Right cardiac atrium (tissue), 5 donors: ENCODE measurements at regions not wholly inside any gene's neighbourhood (a gene's known extent, or its start where the extent isn't known, plus 50 kb on each side); places are given as distances from the start of the nearest gene placed in this dataset.

ENCODE experiments used
- ATAC-seq, 2 donors: fragments of 200-7000 bp; cut with Tn5 transposase; one replicate each; pipeline versions ENCODE4 v1.8.0 to v1.9.1; 2020; ENCODE audit warnings: moderate library complexity in 2 of 2, mild to moderate bottlenecking in 1 of 2
- DNase-seq, 3 donors: peaks; one replicate each; pipeline ENCODE4 v3.0.0-alpha.2; 2020
- H3K27ac ChIP-seq: one replicate; pipeline ENCODE4 v1.5.1; 2013; ENCODE audit warnings: mild to moderate bottlenecking, low read length, control low read depth, moderate library complexity
- H3K27me3 ChIP-seq: one replicate; pipeline ENCODE4 v1.6.1; 2013; ENCODE audit not compliant: control insufficient read depth, insufficient read depth
- H3K4me1 ChIP-seq: one replicate; pipeline ENCODE4 v1.6.1; 2013; ENCODE audit warnings: low read length; ENCODE audit not compliant: control insufficient read depth, insufficient read depth
- H3K4me3 ChIP-seq: one replicate; pipeline ENCODE4 v1.5.1; 2013; ENCODE audit warnings: low read length, control low read depth
- H3K9me3 ChIP-seq: one replicate; pipeline ENCODE4 v1.6.1; 2013; ENCODE audit warnings: low read length; ENCODE audit not compliant: control insufficient read depth
- WGBS: extraction: QIAGEN DNeasy Blood & Tissue Kit; methylation state at CpG from one replicate; pipeline ENCODE4 v1.1.7; 2013; 5-methylcytosine and 5-hydroxymethylcytosine counted together
- intact Hi-C, 4 donors: fragments of 100-400 bp; cut with DNase I; formaldehyde crosslinking; loops; one replicate each; pipeline versions ENCODE4 v1.11.0 to v1.14.0; 2022 to 2023
- donor health status: healthy with polysubstance abuse.
- donor health status: DM: no; HTN: yes; CAD: no.
- donor health status: DM: no; HTN: no; CAD: no.
- donor health status: DM: no; HTN: yes; CAD: no; lungs with severe emphysema.
- donor health status: DM: yes; HTN: yes; CAD: no.

DNA sequence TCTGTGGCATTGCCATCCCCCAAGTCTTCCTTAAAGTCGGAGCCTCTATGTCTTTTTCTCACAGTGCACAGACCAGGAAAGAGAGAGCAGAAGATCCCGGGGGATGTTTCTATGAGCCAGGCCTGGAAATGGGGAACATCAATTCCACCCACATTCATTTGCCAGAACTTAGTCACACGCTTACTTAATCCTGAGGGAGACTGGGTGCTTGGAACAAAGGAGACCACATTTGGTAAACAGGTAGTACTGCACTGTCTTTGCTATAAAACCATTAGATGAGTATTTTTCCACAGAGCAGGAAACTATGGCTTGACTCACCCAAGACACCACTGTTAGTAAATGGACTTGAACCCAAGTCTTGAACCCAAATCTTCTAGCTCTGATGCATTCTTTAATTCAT, 60.7 kb upstream of the CTTNBP2NL start:
- intact Hi-C loops: loop anchor here in 3 of 4 donors (5.0 to 10.0 kb wide), 4 partner anchors 281 to 541 kb away; no protein-coding TSS in a partner anchor
- Histone ChIP-seq H3K4me1 (no peaks in the 10 kb centered on the region), H3K4me3 (no peak overlapping the region), H3K9me3 (no peaks in the 10 kb centered on the region), H3K27ac (no peak overlapping the region), H3K27me3 (no peaks in the 10 kb centered on the region)
- no peak for ATAC-seq
- WGBS: 73% methylated on average over 3 of the region's 3 CpGs
- no peak for DNase-seq

DNA sequence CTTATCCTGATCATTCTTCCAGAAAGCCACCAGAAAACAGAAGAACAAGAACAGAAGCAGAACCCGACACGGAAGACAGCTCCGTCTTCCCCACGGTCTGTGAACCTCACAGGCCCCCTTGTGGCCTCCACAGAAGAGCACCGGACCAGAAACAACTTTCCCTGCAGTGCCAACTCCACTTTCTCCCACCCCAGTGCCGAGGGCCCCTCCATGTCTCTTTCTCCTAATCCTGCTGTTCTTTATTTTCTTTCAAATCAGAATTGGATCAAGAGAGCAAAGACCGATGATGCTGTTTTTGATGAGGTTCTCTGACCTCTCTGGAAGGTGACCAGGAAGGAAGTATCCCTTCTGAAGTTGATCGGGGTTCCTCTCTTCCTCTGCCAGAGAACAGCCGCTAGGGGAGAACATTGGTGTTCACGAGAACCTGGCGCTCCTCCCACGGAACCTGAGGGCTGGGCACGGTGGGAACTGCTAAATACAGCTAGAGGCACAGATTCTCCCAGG, 58.9 kb upstream of the CTTNBP2NL start:
- H3K4me3 ChIP-seq: no peak overlapping the region
- no peaks in the 10 kb centered on the region for H3K27me3 ChIP-seq
- peak; percentile 58 to 79 (median 66) for DNase-seq
- 25% methylated on average over 13 of the region's 13 CpGs for WGBS
- no peaks in the 10 kb centered on the region for H3K4me1 ChIP-seq
- no peak overlapping the region for H3K27ac ChIP-seq
- no peaks in the 10 kb centered on the region for H3K9me3 ChIP-seq
- intact Hi-C loops: loop anchor here in 3 of 4 donors (5.0 to 10.0 kb wide), 4 partner anchors 282 to 542 kb away; no protein-coding TSS in a partner anchor
- peak; percentile 85 to 89 for ATAC-seq

DNA sequence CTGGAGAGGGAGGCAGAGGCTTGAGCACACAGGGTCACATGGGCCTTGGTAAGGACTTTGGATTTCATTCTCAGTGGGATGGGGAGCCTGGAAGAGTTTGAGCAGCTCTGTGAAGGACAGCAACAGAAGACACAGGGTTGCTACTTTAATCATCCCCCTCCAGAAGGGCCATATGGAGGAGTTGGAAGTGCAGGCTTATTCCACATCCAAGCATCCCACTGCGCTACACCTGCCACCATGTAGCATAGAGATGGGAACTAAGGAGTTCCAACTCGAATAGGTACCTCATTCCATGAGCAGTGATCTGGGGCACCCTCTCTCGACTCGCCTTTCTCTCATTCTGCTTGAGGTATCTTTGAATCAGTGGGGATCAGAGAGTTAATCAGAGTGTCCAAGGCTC, 54.0 kb upstream of the CTTNBP2NL start:
- H3K9me3 ChIP-seq: no peaks in the 10 kb centered on the region
- no peak for DNase-seq
- peaks cover under 1% of the 10 kb centered on the region for H3K4me1 ChIP-seq
- H3K27me3 ChIP-seq: no peaks in the 10 kb centered on the region
- H3K27ac ChIP-seq: no peak overlapping the region
- intact Hi-C loops: no loop called here
- no peak for ATAC-seq
- WGBS: 90% methylated on average over 4 of the region's 4 CpGs
- no peak overlapping the region for H3K4me3 ChIP-seq

DNA sequence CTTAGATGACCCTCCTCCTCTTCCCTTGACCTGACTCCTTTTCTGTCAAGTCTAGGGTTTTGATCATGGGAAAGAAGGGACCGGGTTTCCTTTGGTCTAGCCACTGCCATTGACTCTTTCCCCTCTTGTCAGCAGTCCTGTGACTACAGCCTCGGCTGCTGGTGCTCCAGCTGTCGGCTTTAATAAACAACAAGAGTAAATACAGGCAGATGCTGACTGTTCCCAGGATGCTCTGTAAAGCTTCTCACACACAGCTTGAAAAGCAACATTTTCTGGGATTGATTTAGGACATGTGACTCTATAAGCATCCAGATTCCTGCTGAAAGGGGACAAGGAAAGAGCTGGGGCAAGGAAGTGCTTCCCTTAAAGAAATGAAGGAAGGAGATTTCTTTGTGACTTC, 53.5 kb upstream of the CTTNBP2NL start:
- Histone ChIP-seq H3K4me3 (no peak overlapping the region), H3K27ac (no peak overlapping the region), H3K4me1 (peaks cover 3% of the 10 kb centered on the region), H3K9me3 (no peaks in the 10 kb centered on the region), H3K27me3 (no peaks in the 10 kb centered on the region)
- WGBS: 40% methylated on average over 3 of the region's 3 CpGs
- DNase-seq (no peak), ATAC-seq (no peak)
- intact Hi-C loops: no loop called here

DNA sequence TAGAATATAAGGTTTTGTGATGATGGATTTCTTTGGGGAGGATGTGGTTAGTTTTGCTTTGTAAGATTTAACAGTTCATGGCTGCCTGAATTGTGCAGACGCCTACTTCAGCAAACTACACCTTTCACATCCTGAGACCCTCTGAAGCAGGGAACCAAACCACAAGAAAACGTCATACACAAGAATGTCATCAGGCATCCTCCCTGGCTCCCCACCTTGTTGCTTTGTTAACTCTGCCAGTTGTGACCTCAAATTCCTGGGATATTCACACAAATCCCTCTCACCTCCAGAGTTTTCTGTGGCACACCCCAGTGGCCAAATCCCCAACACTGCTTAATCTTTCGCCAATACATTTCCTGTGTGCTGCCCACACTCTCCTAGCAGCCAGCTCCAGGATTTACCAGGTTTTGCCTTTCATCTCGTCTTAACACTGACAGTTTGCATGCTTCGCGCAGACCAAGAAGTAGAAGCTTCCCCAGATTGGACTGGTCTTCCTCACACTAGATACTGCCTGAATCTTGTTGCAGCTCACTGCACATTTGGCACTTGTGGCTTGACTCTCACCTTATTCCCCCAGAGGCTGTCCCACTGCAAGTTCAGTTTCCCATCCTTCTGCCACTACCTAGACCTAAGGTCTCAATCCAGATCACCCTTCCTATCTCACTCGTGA, 51.1 kb upstream of the CTTNBP2NL start:
- H3K4me1 ChIP-seq: peaks cover 3% of the 10 kb centered on the region
- no peaks in the 10 kb centered on the region for H3K27me3 ChIP-seq
- no peak overlapping the region for H3K27ac ChIP-seq
- no peaks in the 10 kb centered on the region for H3K9me3 ChIP-seq
- WGBS: 58% methylated on average over 7 of the region's 7 CpGs
- no peak overlapping the region for H3K4me3 ChIP-seq
- DNase-seq (no peak), ATAC-seq (no peak)
- intact Hi-C loops: no loop called here
